ENCODE measurements at regions not wholly inside any gene's neighbourhood (a gene's known extent, or its start where the extent isn't known, plus 50 kb on each side); places are given as distances from the start of the nearest gene placed in this dataset.

- Histone ChIP-seq H2BK20ac (ENCODE audit: low read depth, low read length, poor library complexity, severe bottlenecking) (no peak overlapping the region), H3K18ac (ENCODE audit: insufficient read length, low read depth, low read length) (no peak overlapping the region), H3K56ac (ENCODE audit: insufficient read length, low read depth, low read length) (no peak overlapping the region), H3K9ac (ENCODE audit: extremely low read depth, insufficient read length, low read length) (no peak overlapping the region), H4K91ac (ENCODE audit: insufficient read length, low read depth, low read length) (no peak overlapping the region), H3K27me3 (ENCODE audit: insufficient read depth, low read length) (no peaks in the 10 kb centered on the region), H2BK120ac (ENCODE audit: low read depth, low read length, poor library complexity, severe bottlenecking) (no peak overlapping the region), H3K23me2 (ENCODE audit: insufficient read length, low read depth, low read length, poor library complexity, severe bottlenecking) (no peaks in the 10 kb centered on the region), H3K79me1 (ENCODE audit: insufficient read depth, low read depth, low read length, poor library complexity, severe bottlenecking) (no peaks in the 10 kb centered on the region), H4K20me1 (ENCODE audit: control insufficient read depth, insufficient read depth, insufficient read length) (no peaks in the 10 kb centered on the region), H2AFZ (ENCODE audit: low read length) (no peak overlapping the region), H3K4me1 (ENCODE audit: insufficient read depth, low read length) (no peaks in the 10 kb centered on the region), H3K23ac (ENCODE audit: insufficient read length, low read depth, low read length) (no peak overlapping the region), H3T11ph (ENCODE audit: low read length) (no peak overlapping the region), H2AK5ac (ENCODE audit: insufficient read length, low read length) (no peak overlapping the region), H4K8ac (replicated peaks; ENCODE audit: insufficient read length, low read depth, low read length) (no peak overlapping the region), H2BK5ac (ENCODE audit: insufficient read length, low read length) (no peak overlapping the region), H3K27ac (ENCODE audit: insufficient read length, low read depth, low read length) (no peak overlapping the region), H3K14ac (ENCODE audit: insufficient read depth, low read length) (no peak overlapping the region), H2BK12ac (ENCODE audit: insufficient read length, low read depth, low read length) (no peak overlapping the region), H3K4me2 (ENCODE audit: insufficient read depth, insufficient read length, low read length) (no peak overlapping the region), H3K4ac (ENCODE audit: low read depth, low read length) (no peak overlapping the region), H3K9me3 (ENCODE audit: control insufficient read depth, low read depth, low read length) (no peaks in the 10 kb centered on the region), H4K5ac (ENCODE audit: insufficient read length, low read depth, low read length) (no peak overlapping the region), H2BK15ac (ENCODE audit: low read depth, low read length) (no peak overlapping the region), H3K79me2 (ENCODE audit: insufficient read depth, low read length) (no peaks in the 10 kb centered on the region)
- H3K4me1 Mint-ChIP-seq: no peaks in the 10 kb centered on the region
- no CpG with 5 or more reads among the region's 8 CpGs for WGBS (ENCODE audit: extremely low coverage, insufficient read length, low lambda C conversion rate)
- H3K27ac Mint-ChIP-seq: no peak overlapping the region
- no peaks in the 10 kb centered on the region for H3K9me3 Mint-ChIP-seq
- no peak for TF ChIP-seq CTCF (conservative IDR thresholded peaks at IDR 0.05)
- H3K4me3 Mint-ChIP-seq: no peak overlapping the region
- DNase-seq: no peak
- no peaks in the 10 kb centered on the region for H3K27me3 Mint-ChIP-seq (ENCODE audit: low read depth)
- no peaks in the 10 kb centered on the region for H3K36me3 Mint-ChIP-seq (ENCODE audit: insufficient read depth in 1 of 3, low read depth in 3 of 3)
Observed at GRCh38 chr2:226274143-226274542, 525.5 kb downstream of the IRS1 start.

Measured in H9 (cell line).